ENCODE measurements at regions not wholly inside any gene's neighbourhood (a gene's known extent, or its start where the extent isn't known, plus 50 kb on each side); places are given as distances from the start of the nearest gene placed in this dataset.
"Not testable (repeated sequence)": the region's sequence is repeated elsewhere in the genome, so short reads cannot be mapped to it uniquely, and the experiment has no call there.

- POLR2A ChIA-PET; DNase-seq (ENCODE audit: low spot score); H4K20me1 ChIP-seq (ENCODE audit: insufficient read depth, low read length); H3K4me2 ChIP-seq (ENCODE audit: low read length); H3K27ac ChIP-seq (ENCODE audit: low read depth, low read length, poor library complexity, severe bottlenecking); H3K4me1 ChIP-seq (ENCODE audit: insufficient read depth, low read length, poor library complexity, severe bottlenecking); intact Hi-C loops (cut with micrococcal nuclease; ENCODE audit: unreplicated experiment); H3K9me3 ChIP-seq (ENCODE audit: low read length); BruUV-seq (replicated peaks); H2AFZ ChIP-seq (ENCODE audit: low read length); CTCF ChIA-PET (ENCODE audit: unreplicated experiment); H3K9me2 ChIP-seq (ENCODE audit: insufficient read depth, low read length); H3K79me2 ChIP-seq (ENCODE audit: insufficient read depth, low read depth, low read length); H3K36me3 ChIP-seq (ENCODE audit: insufficient read depth, low read length); H3K4me3 ChIP-seq (ENCODE audit: low read depth, low read length, poor library complexity, severe bottlenecking): not testable (repeated sequence)
Measured at GRCh38 chr3:91348064-91348463, 2240.6 kb downstream of the EPHA3 start.

- H4K20me1 ChIP-seq (ENCODE audit: insufficient read depth, low read length); H3K79me2 ChIP-seq (ENCODE audit: insufficient read depth, low read depth, low read length); DNase-seq (ENCODE audit: low spot score); H2AFZ ChIP-seq (ENCODE audit: low read length); intact Hi-C loops (cut with micrococcal nuclease; ENCODE audit: unreplicated experiment); BruUV-seq (replicated peaks); CTCF ChIA-PET (ENCODE audit: unreplicated experiment); H3K9me3 ChIP-seq (ENCODE audit: low read length); H3K27ac ChIP-seq (ENCODE audit: low read depth, low read length, poor library complexity, severe bottlenecking); POLR2A ChIA-PET; H3K4me2 ChIP-seq (ENCODE audit: low read length); H3K4me3 ChIP-seq (ENCODE audit: low read depth, low read length, poor library complexity, severe bottlenecking); H3K36me3 ChIP-seq (ENCODE audit: insufficient read depth, low read length); H3K4me1 ChIP-seq (ENCODE audit: insufficient read depth, low read length, poor library complexity, severe bottlenecking); H3K9me2 ChIP-seq (ENCODE audit: insufficient read depth, low read length): not testable (repeated sequence)
Measured at GRCh38 chr3:91349072-91349471, 2241.7 kb downstream of the EPHA3 start.

- POLR2A ChIA-PET: not testable (repeated sequence)
Measured at GRCh38 chr3:91352161-91352560, 2244.7 kb downstream of the EPHA3 start.

GRCh38 chr3:91359278-91359677 lies 2251.9 kb downstream of the EPHA3 start:
- H3K4me2 ChIP-seq (ENCODE audit: low read length); H3K9me3 ChIP-seq (ENCODE audit: low read length); CTCF ChIA-PET (ENCODE audit: unreplicated experiment); BruUV-seq (replicated peaks); POLR2A ChIA-PET; H3K27ac ChIP-seq (ENCODE audit: low read depth, low read length, poor library complexity, severe bottlenecking); H3K4me3 ChIP-seq (ENCODE audit: low read depth, low read length, poor library complexity, severe bottlenecking); H4K20me1 ChIP-seq (ENCODE audit: insufficient read depth, low read length); H2AFZ ChIP-seq (ENCODE audit: low read length); H3K79me2 ChIP-seq (ENCODE audit: insufficient read depth, low read depth, low read length); intact Hi-C loops (cut with micrococcal nuclease; ENCODE audit: unreplicated experiment); H3K9me2 ChIP-seq (ENCODE audit: insufficient read depth, low read length); H3K36me3 ChIP-seq (ENCODE audit: insufficient read depth, low read length); DNase-seq (ENCODE audit: low spot score); H3K4me1 ChIP-seq (ENCODE audit: insufficient read depth, low read length, poor library complexity, severe bottlenecking): not testable (repeated sequence)

More at GRCh38 chr3:91352161-91352560, 2244.7 kb downstream of the EPHA3 start:
- BruUV-seq (replicated peaks); H3K4me3 ChIP-seq (ENCODE audit: low read depth, low read length, poor library complexity, severe bottlenecking); H4K20me1 ChIP-seq (ENCODE audit: insufficient read depth, low read length); H3K9me2 ChIP-seq (ENCODE audit: insufficient read depth, low read length); H3K4me2 ChIP-seq (ENCODE audit: low read length); intact Hi-C loops (cut with micrococcal nuclease; ENCODE audit: unreplicated experiment); H3K4me1 ChIP-seq (ENCODE audit: insufficient read depth, low read length, poor library complexity, severe bottlenecking); H3K79me2 ChIP-seq (ENCODE audit: insufficient read depth, low read depth, low read length); H3K27ac ChIP-seq (ENCODE audit: low read depth, low read length, poor library complexity, severe bottlenecking); H2AFZ ChIP-seq (ENCODE audit: low read length); H3K36me3 ChIP-seq (ENCODE audit: insufficient read depth, low read length); DNase-seq (ENCODE audit: low spot score); H3K9me3 ChIP-seq (ENCODE audit: low read length); CTCF ChIA-PET (ENCODE audit: unreplicated experiment): not testable (repeated sequence)

GRCh38 chr3:91383100-91383894 lies 2275.9 kb downstream of the EPHA3 start:
- H3K9me2 ChIP-seq (ENCODE audit: insufficient read depth, low read length); POLR2A ChIA-PET; H3K36me3 ChIP-seq (ENCODE audit: insufficient read depth, low read length); BruUV-seq (replicated peaks); H4K20me1 ChIP-seq (ENCODE audit: insufficient read depth, low read length); H3K9me3 ChIP-seq (ENCODE audit: low read length); H3K4me2 ChIP-seq (ENCODE audit: low read length); H3K4me3 ChIP-seq (ENCODE audit: low read depth, low read length, poor library complexity, severe bottlenecking); DNase-seq (ENCODE audit: low spot score); H3K79me2 ChIP-seq (ENCODE audit: insufficient read depth, low read depth, low read length); H3K4me1 ChIP-seq (ENCODE audit: insufficient read depth, low read length, poor library complexity, severe bottlenecking); CTCF ChIA-PET (ENCODE audit: unreplicated experiment); H3K27ac ChIP-seq (ENCODE audit: low read depth, low read length, poor library complexity, severe bottlenecking); H2AFZ ChIP-seq (ENCODE audit: low read length); intact Hi-C loops (cut with micrococcal nuclease; ENCODE audit: unreplicated experiment): not testable (repeated sequence)

- H3K36me3 ChIP-seq (ENCODE audit: insufficient read depth, low read length); BruUV-seq (replicated peaks); H2AFZ ChIP-seq (ENCODE audit: low read length); POLR2A ChIA-PET; H3K9me3 ChIP-seq (ENCODE audit: low read length); intact Hi-C loops (cut with micrococcal nuclease; ENCODE audit: unreplicated experiment); DNase-seq (ENCODE audit: low spot score); H3K4me1 ChIP-seq (ENCODE audit: insufficient read depth, low read length, poor library complexity, severe bottlenecking); H4K20me1 ChIP-seq (ENCODE audit: insufficient read depth, low read length); H3K4me3 ChIP-seq (ENCODE audit: low read depth, low read length, poor library complexity, severe bottlenecking); CTCF ChIA-PET (ENCODE audit: unreplicated experiment); H3K27ac ChIP-seq (ENCODE audit: low read depth, low read length, poor library complexity, severe bottlenecking); H3K4me2 ChIP-seq (ENCODE audit: low read length); H3K79me2 ChIP-seq (ENCODE audit: insufficient read depth, low read depth, low read length); H3K9me2 ChIP-seq (ENCODE audit: insufficient read depth, low read length): not testable (repeated sequence)
Measured at GRCh38 chr3:91403938-91404337, 2296.5 kb downstream of the EPHA3 start.

Data from OCI-LY7 (cell line).